Epithelial cell of prostate (primary cell): ENCODE measurements at regions not wholly inside any gene's neighbourhood (a gene's known extent, or its start where the extent isn't known, plus 50 kb on each side); places are given as distances from the start of the nearest gene placed in this dataset.

Experiments
- DNase-seq: peaks from one replicate; pipeline ENCODE4 v3.0.0-alpha.2; 2011; ENCODE audit warnings: low read depth, low spot score
- H3K27ac ChIP-seq: fragments of 450-650 bp; 2 replicates; pipeline ENCODE4 v1.5.1; 2017; ENCODE audit warnings: mild to moderate bottlenecking

- DNase-seq = no peak
- no peak overlapping the region for H3K27ac ChIP-seq
These were observed 330.5 kb downstream of the HNRNPD start for GRCh38 chr4:82043081-82043808.

DNA sequence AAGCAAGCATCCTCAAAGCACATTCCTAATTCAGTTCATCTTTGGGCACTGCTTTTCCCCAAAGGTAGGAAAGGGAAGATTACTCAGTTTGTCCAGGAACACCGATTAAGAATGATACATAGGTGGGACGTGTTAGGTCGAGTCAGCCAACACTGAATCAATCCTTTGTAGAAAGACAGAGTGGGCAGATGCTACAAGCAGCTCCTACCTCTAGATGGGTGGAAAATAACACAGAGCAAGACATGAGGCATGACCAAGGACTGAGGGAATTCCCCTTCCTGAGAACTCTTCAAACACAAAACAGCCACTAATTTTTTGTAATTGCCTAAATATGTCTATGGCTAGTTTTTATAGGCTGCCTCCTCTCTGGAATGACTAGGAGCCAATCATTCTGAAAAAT, 331.7 kb downstream of the HNRNPD start:
- H3K27ac ChIP-seq = no peak overlapping the region
- DNase-seq = no peak

GRCh38 chr4:82038936-82039335, 334.9 kb downstream of the HNRNPD start:
- DNase-seq = no peak

DNA sequence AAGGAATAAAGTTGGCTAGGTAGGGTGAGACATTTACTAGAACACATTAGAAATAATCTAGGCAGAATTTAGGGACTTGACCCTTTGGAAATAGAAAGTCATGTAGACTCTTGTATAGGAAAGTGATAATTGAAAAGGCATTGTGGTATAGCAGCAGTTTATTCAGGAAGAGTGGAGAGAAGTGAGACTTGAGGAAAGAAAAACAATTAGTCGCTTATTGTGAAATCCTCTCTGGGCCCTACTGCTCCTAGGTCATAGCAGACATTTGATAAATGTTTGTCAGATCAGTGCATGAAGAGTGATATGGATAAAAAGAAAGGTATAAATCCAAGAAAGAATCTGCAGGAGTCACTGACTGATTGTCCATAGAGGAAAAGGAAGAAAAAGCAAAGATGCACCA, 337.6 kb downstream of the HNRNPD start:
- no peak for DNase-seq

More at GRCh38 chr4:82038936-82039335, 334.9 kb downstream of the HNRNPD start:
- H3K27ac ChIP-seq = no peak overlapping the region

DNA sequence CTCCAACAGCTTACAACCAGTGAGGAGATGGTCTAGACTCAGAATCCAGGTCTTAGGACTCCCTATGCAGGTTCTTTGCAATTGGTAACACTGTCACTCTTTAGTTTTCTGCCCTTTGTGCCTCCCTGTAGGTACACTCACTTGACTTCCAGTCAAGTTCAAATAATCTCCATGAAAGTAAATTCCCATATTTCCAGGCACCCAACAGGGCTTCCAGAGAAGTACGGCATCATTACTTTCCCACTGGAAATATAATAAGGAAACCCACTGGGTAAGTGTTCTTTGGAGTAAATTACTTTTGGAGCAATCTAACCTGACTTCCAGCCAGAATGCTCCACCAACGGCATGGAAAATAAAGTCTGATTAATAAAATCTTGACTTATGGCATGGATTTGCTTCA, 338.9 kb downstream of the HNRNPD start:
- H3K27ac ChIP-seq = no peak overlapping the region
- no peak for DNase-seq

More for the DNA sequence above, 337.6 kb downstream of the HNRNPD start:
- H3K27ac ChIP-seq = no peak overlapping the region

DNA sequence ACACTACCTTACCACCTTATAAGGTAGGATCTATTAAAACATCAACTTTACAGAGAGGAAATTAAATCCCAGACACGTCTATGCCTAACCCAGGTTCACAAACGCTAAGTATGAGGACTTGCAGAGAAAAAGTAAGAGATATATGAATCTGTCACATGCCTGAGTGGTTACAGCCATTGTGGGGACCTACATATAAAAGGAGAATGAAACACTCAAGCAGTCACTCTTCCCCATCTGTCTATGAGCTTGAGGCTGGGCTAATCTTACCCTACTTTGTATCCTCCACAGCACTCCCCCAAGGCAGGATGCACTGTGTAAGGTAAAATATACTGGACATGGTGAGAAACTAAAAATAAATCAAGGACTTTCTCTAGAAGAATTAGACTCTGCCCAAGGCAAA, 339.9 kb downstream of the HNRNPD start:
- DNase-seq = no peak
- no peak overlapping the region for H3K27ac ChIP-seq

- DNase-seq = no peak
- H3K27ac ChIP-seq = no peak overlapping the region
These were observed 342.3 kb downstream of the HNRNPD start for GRCh38 chr4:82031376-82031927.

DNA sequence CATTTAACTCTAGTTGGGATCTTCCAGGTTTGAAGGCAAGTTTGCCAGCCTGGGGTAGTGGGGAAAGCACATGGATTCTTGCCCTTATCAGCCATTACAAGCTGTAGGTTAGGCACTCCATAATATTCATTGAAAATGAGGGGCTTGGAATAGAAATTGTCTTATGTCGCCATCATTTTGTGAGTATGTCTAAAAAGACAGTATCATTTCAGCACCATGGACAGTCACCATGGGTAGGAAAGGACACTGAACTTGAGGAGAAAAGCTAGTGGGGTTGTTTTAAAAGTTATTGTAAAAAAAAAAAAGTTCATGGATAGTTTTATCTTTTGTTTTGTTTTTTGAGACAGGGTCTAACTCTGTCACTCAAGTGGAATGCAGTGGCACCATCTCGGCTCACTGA, 356.1 kb downstream of the HNRNPD start:
- no peak for DNase-seq
- no peak overlapping the region for H3K27ac ChIP-seq

- no peak overlapping the region for H3K27ac ChIP-seq
- peak; percentile 50 for DNase-seq
These were observed 368.6 kb downstream of the HNRNPD start for GRCh38 chr4:82005158-82005557.

DNA sequence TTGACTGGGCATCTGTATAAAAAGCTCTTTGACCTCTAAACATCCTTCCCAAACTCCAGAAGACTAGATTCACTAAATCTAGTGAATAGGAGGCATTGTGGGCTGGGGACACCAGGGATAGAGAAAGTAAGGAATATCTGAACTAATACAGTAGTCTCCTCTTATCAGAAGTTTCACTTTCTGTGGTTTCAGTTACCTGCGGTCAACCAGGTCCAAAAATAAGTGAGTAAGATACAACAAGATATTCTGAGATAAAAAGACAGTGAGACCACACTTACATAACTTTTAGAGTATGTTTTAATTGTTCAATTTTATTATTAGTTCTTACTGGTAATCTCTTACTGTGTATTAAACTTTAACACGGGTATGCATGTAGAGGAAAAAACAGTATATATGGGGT, 376.5 kb downstream of the HNRNPD start:
- no peak overlapping the region for H3K27ac ChIP-seq
- DNase-seq = no peak

GRCh38 chr4:81990898-81991297, 382.9 kb downstream of the HNRNPD start:
- H3K27ac ChIP-seq = no peak overlapping the region
- DNase-seq = no peak

DNA sequence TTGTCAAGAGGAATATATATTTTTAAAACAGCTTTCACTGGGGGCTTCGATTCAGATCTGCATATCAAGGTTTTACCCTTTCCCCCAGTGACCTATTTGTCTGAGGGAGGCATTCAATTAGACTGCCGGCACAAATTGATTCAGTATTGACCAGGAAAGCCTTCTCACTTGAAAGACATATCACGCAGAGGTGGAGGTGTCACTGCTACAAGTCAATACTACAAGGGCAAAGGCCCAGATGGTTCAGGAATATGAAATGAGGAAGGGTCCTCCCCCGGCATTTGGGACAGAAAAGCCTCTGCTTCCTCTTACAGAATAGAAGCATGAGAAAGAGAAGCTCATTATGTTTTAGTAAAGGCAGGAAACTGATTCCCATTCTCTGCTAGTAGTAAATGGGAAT, 383.6 kb downstream of the HNRNPD start:
- no peak for DNase-seq
- no peak overlapping the region for H3K27ac ChIP-seq

DNA sequence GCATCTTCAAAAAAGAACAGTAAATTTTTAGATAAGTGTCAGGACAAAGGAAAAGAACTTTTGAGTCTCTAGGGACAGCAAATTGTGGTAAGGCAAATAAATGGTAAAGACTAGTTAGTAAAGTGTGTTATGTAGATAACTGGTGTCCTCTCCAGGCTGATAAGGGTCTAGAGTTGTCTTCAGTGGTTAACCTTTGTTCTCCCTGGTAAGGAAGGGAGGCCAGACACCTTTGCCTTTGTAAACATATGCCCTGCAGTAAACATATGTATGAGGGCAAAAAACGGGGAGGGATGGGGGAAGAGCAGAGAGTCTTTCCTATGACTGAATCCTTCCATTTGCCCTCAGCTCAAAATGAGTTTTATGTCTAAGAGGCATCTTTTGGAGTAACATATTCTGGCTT, 384.6 kb downstream of the HNRNPD start:
- DNase-seq = no peak
- no peak overlapping the region for H3K27ac ChIP-seq

DNA sequence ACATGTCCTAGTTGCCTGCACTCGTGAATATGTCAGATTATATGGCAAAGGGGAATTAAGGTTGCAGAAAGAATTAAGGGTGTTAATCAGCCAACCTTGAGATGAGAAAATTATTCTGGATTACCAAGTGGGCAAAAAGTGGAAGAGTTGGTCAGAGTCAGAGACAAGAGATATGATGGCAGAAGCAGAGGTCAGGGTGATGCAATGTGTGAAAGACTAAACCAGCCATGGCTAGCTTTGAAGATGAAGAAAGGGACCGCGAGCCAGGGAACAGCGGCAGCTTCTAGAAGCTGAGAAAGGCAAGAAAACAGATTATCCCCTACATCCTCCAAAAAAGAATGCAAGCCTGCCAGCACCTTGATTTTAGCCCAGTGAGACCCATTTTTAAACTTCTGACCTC, 385.6 kb downstream of the HNRNPD start:
- no peak for DNase-seq

DNA sequence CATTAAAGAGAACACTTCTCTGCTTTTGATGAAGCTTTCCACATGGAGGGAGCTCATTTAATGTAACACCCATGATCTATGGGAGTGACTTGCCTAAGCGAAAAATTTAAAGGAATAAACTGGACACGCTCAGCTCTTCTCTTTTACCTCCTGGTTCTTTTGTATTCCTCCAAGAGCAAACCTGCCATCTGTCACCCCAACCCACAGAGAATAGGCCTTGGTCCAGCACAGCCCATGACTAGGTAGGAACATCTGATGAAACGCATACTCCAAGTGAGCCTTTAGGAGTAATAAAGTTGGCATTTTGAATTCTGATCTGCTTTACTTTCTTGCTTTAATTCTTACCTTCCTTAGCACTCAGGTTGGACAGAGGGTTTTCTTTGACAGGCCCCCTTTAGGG, 389.0 kb downstream of the HNRNPD start:
- H3K27ac ChIP-seq = no peak overlapping the region
- no peak for DNase-seq

More for the DNA sequence above, 385.6 kb downstream of the HNRNPD start:
- no peak overlapping the region for H3K27ac ChIP-seq

GRCh38 chr4:81982846-81983540, 390.8 kb downstream of the HNRNPD start:
- no peak overlapping the region for H3K27ac ChIP-seq
- DNase-seq = no peak

DNA sequence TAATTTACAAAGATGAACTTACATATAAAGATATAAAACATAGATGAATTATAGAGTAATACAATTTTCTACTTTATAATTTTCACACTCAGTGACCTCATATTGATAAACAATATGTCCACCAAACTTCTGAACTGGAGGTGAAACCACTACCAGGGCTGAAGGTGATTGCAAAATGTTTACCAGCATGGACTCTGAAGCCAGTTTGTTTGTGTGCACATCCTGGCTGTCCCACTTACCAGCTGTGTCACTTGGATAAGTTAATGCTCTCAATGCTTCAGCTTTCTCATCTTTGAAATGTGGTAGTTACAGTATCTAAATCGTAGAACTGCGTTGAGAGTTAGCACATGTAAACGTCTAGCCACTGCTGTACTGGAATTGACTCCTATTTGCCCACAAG, 392.6 kb downstream of the HNRNPD start:
- DNase-seq = no peak

GRCh38 chr4:81974523-81974922, 399.3 kb downstream of the HNRNPD start:
- H3K27ac ChIP-seq = no peak overlapping the region
- DNase-seq = no peak

More for the DNA sequence above, 392.6 kb downstream of the HNRNPD start:
- no peak overlapping the region for H3K27ac ChIP-seq

DNA sequence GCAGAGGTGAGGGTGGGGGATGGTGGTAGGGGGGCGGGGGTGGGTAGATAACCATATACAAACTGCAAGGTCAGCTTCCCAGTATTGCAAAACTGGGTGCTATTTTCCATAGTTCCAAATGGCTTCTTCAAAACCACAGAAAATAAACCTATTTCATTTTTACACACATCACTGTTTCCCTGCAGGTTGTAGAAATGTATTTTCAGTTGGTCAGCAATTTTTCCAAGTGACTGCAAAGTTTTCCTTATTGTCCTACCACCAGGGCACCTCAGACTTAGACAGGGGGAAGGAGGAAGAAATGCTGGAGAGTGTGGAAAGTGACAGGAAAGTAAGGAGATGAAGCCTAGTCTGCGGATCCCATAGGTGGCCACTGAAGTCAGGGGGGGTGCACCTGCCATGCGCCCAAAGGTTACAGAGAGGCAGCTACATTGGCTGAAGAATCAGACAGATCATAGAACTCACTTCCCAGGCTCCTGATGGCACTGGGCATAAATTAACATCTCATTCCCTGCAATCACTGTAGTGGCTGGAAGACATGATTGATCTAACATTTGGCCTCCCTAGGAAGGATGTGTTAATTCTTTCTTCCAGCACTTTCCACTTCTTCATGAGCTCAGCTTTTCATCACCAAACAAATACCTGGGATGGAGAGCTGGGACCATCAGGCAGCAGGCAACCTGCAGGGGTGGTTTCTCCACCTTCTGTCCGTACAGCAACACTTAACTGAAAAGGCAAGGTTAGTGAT, 402.0 kb downstream of the HNRNPD start:
- no peak for DNase-seq

GRCh38 chr4:81971061-81971460, 402.7 kb downstream of the HNRNPD start:
- no peak for DNase-seq
- H3K27ac ChIP-seq = no peak overlapping the region

More for the DNA sequence above, 402.0 kb downstream of the HNRNPD start:
- H3K27ac ChIP-seq = no peak overlapping the region

DNA sequence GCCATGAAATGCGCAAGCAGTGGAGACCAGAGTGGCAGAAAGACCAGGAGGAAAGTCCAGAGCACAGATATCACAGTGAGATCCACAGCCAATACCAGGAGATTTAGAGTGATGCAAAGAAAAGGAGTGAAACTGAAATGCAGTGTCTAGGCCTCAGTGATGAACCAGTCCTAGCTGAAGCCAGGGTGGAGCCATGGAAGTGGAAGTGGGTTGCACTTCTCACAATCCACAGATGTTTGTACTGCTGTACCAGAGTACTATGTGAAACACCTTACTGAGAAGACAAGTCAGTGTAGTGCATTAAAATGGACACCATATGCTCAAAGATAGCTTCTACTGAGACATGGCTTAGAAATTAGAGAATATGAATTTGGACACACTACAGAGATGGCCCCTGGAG, 403.3 kb downstream of the HNRNPD start:
- no peak for DNase-seq

More for the DNA sequence above, 403.3 kb downstream of the HNRNPD start:
- no peak overlapping the region for H3K27ac ChIP-seq
